Common myeloid progenitor, CD34-positive (primary cell): ENCODE measurements at regions not wholly inside any gene's neighbourhood (a gene's known extent, or its start where the extent isn't known, plus 50 kb on each side); places are given as distances from the start of the nearest gene placed in this dataset.
"Not testable (repeated sequence)": the region's sequence is repeated elsewhere in the genome, so short reads cannot be mapped to it uniquely, and the experiment has no call there.

Experiments used
- CTCF ChIA-PET: fragments of 350-600 bp; sonication (Branson Sonifier 250); formaldehyde crosslinking; loops from one replicate; lab custom pipeline; 2021; ENCODE audit warnings: antibody characterized with exemption; lab: Charles Lee
- POLR2A ChIA-PET: fragments of 350-600 bp; sonication (Branson Sonifier 250); formaldehyde crosslinking; loops from one replicate; lab custom pipeline; 2021; ENCODE audit warnings: antibody characterized with exemption; lab: Charles Lee
- DNase-seq, 3 donors: peaks; one replicate each; pipeline versions ENCODE4 v3.0.0 to v3.0.0-alpha.2; 2013
- H3K27ac ChIP-seq, 2 experiments: 1 replicate in 1 of 2; 2 replicates in 1 of 2; pipeline ENCODE4 v1.7.0; 2013; ENCODE audit warnings: inconsistent platforms in 2 of 2, low read length in 2 of 2, mild to moderate bottlenecking in 2 of 2, low read depth in 1 of 2, moderate library complexity in 1 of 2; ENCODE audit not compliant: severe bottlenecking in 2 of 2, insufficient read depth in 1 of 2, poor library complexity in 1 of 2
- H3K27me3 ChIP-seq, 5 experiments: replicated peaks in 2 of 5; 1 replicate in 3 of 5; 2 replicates in 2 of 5; pipeline versions ENCODE4 v1.6.1 to v1.7.0; 2013; ENCODE audit warnings: low read length in 4 of 5, mild to moderate bottlenecking in 2 of 5, moderate library complexity in 2 of 5, inconsistent platforms in 1 of 5; ENCODE audit not compliant: insufficient read depth in 5 of 5, control insufficient read depth in 4 of 5
- H3K36me3 ChIP-seq, 4 experiments: 1 replicate in 2 of 4; 2 replicates in 2 of 4; pipeline versions ENCODE4 v1.6.1 to v1.7.0; 2013; ENCODE audit warnings: low read length in 3 of 4, control low read depth in 1 of 4, mild to moderate bottlenecking in 1 of 4; ENCODE audit not compliant: control insufficient read depth in 4 of 4, insufficient read depth in 4 of 4
- H3K4me1 ChIP-seq, 4 experiments: 1 replicate in 3 of 4; 2 replicates in 1 of 4; pipeline versions ENCODE4 v1.6.1 to v1.7.1; 2013; ENCODE audit warnings: low read length in 3 of 4, mild to moderate bottlenecking in 3 of 4, control low read depth in 1 of 4, inconsistent platforms in 1 of 4, moderate library complexity in 1 of 4; ENCODE audit not compliant: control insufficient read depth in 4 of 4, insufficient read depth in 4 of 4; ENCODE audit errors: control extremely low read depth in 1 of 4
- H3K4me3 ChIP-seq, 7 experiments: 1 replicate in 4 of 7; 2 replicates in 3 of 7; pipeline versions ENCODE4 v1.5.1 to v1.7.0; 2013; ENCODE audit warnings: mild to moderate bottlenecking in 7 of 7, low read length in 6 of 7, moderate library complexity in 6 of 7, inconsistent platforms in 2 of 7, low read depth in 2 of 7, control low read depth in 1 of 7; ENCODE audit not compliant: insufficient read depth in 4 of 7, control insufficient read depth in 1 of 7; ENCODE audit errors: extremely low read depth in 1 of 7
- H3K9me3 ChIP-seq, 5 experiments: 1 replicate in 4 of 5; 2 replicates in 1 of 5; pipeline versions ENCODE4 v1.6.1 to v1.7.1; 2013; ENCODE audit warnings: low read length in 4 of 5, mild to moderate bottlenecking in 2 of 5, inconsistent platforms in 1 of 5, low read depth in 1 of 5, moderate library complexity in 1 of 5; ENCODE audit not compliant: control insufficient read depth in 4 of 5, insufficient read depth in 2 of 5; ENCODE audit errors: control extremely low read depth in 1 of 5
- WGBS: methylation state at CpG from one replicate; pipeline ENCODE4 v1.1.5; 2013; ENCODE audit not compliant: insufficient coverage; 5-methylcytosine and 5-hydroxymethylcytosine counted together

GRCh38 chr1:187946661-187947060 lies 1117.9 kb downstream of the PLA2G4A start:
- H3K27ac ChIP-seq, CTCF ChIA-PET, DNase-seq, H3K9me3 ChIP-seq, H3K4me1 ChIP-seq, H3K36me3 ChIP-seq, H3K27me3 ChIP-seq, H3K4me3 ChIP-seq, POLR2A ChIA-PET: not testable (repeated sequence)
- WGBS: 100% methylated on average over 2 of the region's 3 CpGs

GRCh38 chr1:187947359-187947758 lies 1118.6 kb downstream of the PLA2G4A start:
- Histone ChIP-seq H3K27me3 (no peaks in the 10 kb centered on the region), H3K27ac (no peak overlapping the region), H3K36me3 (no peaks in the 10 kb centered on the region), H3K4me3 (no peak overlapping the region), H3K4me1 (no peaks in the 10 kb centered on the region), H3K9me3 (peaks cover 0 to 6% (median 0%) of the 10 kb centered on the region in 5 experiments)
- ChIA-PET CTCF (no interaction called here), POLR2A (no interaction called here)
- DNase-seq: no peak

- peaks cover 0 to 6% (median 0%) of the 10 kb centered on the region in 5 experiments for H3K9me3 ChIP-seq
- H3K4me3 ChIP-seq: no peak overlapping the region
- H3K27me3 ChIP-seq: no peaks in the 10 kb centered on the region
- H3K36me3 ChIP-seq: no peaks in the 10 kb centered on the region
- no peaks in the 10 kb centered on the region for H3K4me1 ChIP-seq
- no peak overlapping the region for H3K27ac ChIP-seq
- WGBS: no CpG with 5 or more reads among the region's 1 CpG
- POLR2A ChIA-PET: no interaction called here
- no peak for DNase-seq
- CTCF ChIA-PET: no interaction called here
Measured at GRCh38 chr1:187948170-187948794, 1119.5 kb downstream of the PLA2G4A start.

GRCh38 chr1:187949567-187949966 lies 1120.8 kb downstream of the PLA2G4A start:
- Histone ChIP-seq H3K9me3 (peaks cover 0 to 6% (median 1%) of the 10 kb centered on the region in 5 experiments), H3K36me3 (no peaks in the 10 kb centered on the region), H3K27me3 (no peaks in the 10 kb centered on the region), H3K27ac (no peak overlapping the region), H3K4me3 (no peak overlapping the region), H3K4me1 (no peaks in the 10 kb centered on the region)
- POLR2A ChIA-PET: interaction anchor here (0.7 kb wide), 1 partner anchor 158 kb away, joined by 3 read pairs; no protein-coding TSS in a partner anchor
- no CpG with 5 or more reads among the region's 1 CpG for WGBS
- CTCF ChIA-PET: no interaction called here
- DNase-seq: no peak

- Histone ChIP-seq H3K4me1 (no peaks in the 10 kb centered on the region), H3K27me3 (no peaks in the 10 kb centered on the region), H3K4me3 (no peak overlapping the region), H3K27ac (no peak overlapping the region), H3K9me3 (peaks cover 0 to 3% (median 1%) of the 10 kb centered on the region in 5 experiments), H3K36me3 (no peaks in the 10 kb centered on the region)
- ChIA-PET CTCF (no interaction called here), POLR2A (no interaction called here)
- no peak for DNase-seq
Measured at GRCh38 chr1:187951817-187952216, 1123.1 kb downstream of the PLA2G4A start.

- Histone ChIP-seq H3K9me3 (peaks cover 0 to 3% (median 0%) of the 10 kb centered on the region in 5 experiments), H3K36me3 (no peaks in the 10 kb centered on the region), H3K4me3 (no peak overlapping the region), H3K27ac (no peak overlapping the region), H3K4me1 (no peaks in the 10 kb centered on the region), H3K27me3 (no peaks in the 10 kb centered on the region)
- WGBS: 100% methylated on average over 2 of the region's 2 CpGs
- ChIA-PET CTCF (no interaction called here), POLR2A (no interaction called here)
- DNase-seq: no peak
Measured at GRCh38 chr1:187952446-187952845, 1123.7 kb downstream of the PLA2G4A start.

- CTCF ChIA-PET: no interaction called here
- Histone ChIP-seq H3K36me3 (no peaks in the 10 kb centered on the region), H3K4me3 (no peak overlapping the region), H3K27me3 (no peaks in the 10 kb centered on the region), H3K27ac (no peak overlapping the region), H3K9me3 (peaks cover 0 to 3% (median 0%) of the 10 kb centered on the region in 5 experiments), H3K4me1 (no peaks in the 10 kb centered on the region)
- DNase-seq: no peak
- WGBS: 49% methylated on average over 2 of the region's 3 CpGs
- POLR2A ChIA-PET: no interaction called here
Measured at GRCh38 chr1:187956975-187957374, 1128.2 kb downstream of the PLA2G4A start.
